NCI-H2196 (cell line): ENCODE measurements at regions not wholly inside any gene's neighbourhood (a gene's known extent, or its start where the extent isn't known, plus 50 kb on each side); places are given as distances from the start of the nearest gene placed in this dataset.

Source experiments
- DNase-seq: peaks from one replicate; lab custom pipeline; 2025; ENCODE audit not compliant: unreplicated experiment; lab: John Stamatoyannopoulos, UW

DNA sequence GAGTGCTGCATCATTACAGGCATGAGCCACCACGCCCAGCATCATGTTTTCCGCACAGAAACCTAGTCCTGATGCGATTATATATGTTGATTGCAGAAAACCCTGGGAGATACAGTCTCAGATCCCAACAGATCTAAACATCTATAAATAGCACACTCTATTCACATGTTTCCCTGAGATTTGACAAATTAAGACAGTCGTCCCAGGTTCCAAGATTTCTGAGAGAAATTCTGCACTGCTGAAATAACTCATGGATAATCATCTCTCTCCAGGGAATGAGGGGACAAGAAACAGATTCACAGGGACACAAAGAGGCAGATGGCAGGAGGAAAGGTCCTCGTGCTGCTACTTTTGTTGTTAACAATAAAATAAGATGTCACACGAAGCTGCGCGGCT is 393.1 kb upstream of the CELF2 start:
- no peak for DNase-seq

DNA sequence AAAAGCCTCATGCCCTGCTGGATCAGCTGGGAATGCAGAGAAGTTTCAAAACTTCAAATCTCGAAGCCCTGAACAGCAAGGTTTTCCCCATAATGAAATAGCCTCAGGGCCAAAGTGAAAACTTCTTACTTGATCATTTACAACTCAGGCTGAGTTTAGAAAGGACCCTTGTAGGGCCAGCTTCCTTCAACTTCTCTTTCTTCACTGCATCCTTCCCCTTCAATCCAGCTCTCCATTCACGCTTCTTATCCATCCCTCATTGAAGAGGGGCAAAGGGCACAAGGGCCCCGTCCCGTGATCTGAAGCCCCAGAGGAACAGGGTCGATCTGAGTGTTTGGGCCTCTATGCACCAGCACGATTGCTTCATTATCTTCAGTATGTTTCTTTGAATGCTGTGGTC is 392.2 kb upstream of the CELF2 start:
- no peak for DNase-seq

DNA sequence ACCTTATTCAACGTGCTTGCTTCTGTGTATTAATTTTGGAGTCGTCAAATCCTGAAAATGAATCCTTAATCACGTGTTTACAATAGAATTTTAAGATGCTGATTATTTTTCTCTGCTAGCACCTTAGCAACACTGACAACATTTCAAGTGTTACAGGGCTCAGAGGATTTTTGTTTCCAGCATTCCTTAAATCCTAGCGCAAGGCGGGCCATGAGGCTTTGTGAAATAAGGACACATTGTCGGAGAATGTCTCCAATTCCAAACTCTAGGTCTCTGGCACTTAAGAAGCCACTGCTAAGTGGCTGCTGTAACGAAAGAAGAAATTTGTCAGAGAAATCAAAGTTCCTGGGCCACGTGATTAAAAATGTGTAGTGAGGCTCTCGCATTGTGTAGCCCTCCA is 390.9 kb upstream of the CELF2 start:
- no peak for DNase-seq

DNA sequence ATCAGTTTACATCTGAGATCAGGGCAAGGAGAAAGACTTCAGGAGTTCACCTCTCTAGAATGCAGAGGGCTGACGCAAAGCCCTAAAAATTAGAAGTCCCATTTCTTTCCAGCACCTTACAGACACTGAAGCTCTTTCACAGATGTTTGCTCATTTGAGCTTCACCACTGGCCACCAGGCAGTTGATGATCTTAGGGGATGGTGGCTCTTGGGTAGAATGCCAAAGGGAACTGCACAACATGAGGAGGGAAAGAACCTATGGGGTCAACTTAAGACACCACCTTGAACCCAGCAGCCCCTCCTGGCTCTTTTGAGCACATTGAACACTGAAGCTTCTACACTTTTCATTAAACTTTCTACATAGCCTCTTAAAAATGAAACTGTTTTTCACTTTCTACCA is 390.3 kb upstream of the CELF2 start:
- DNase-seq, result no peak

DNA sequence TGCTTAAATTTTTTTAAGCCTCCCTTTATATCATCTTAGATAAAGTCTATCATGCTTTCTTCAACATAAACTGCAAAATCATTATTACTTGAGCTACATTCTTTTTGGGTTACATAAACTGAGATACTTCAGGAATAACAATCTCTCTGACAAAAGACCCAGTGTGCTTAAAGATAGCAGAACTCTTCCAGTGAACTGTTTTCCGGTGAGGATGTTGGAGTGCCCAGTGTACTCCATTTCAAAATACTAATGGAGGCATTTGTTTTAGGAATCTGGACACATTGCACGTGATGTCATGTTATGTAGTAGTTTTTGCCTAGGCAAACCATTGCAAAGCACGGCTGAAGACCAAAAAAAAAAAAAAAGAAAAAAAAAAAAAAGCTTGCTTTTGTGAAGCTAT is 388.2 kb upstream of the CELF2 start:
- DNase-seq, result no peak

DNA sequence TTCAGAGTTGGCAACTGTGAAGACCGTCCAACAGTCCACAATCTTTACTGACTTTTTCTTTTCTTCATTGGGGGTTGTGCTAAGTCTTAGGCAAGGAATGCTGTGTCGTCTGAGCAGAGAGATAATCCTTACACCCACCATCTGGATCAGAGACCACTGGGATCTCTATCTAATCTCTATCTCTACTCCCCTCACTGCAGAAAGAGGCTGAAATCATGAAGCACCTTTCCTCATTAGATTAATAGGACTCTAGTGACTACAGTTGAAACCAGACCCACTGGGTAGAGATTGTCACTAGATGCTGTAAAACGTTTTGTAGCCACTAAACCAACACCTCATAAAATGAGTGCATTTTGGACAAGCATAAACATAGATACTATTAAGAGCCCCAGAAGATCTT is 387.4 kb upstream of the CELF2 start:
- no peak for DNase-seq

DNA sequence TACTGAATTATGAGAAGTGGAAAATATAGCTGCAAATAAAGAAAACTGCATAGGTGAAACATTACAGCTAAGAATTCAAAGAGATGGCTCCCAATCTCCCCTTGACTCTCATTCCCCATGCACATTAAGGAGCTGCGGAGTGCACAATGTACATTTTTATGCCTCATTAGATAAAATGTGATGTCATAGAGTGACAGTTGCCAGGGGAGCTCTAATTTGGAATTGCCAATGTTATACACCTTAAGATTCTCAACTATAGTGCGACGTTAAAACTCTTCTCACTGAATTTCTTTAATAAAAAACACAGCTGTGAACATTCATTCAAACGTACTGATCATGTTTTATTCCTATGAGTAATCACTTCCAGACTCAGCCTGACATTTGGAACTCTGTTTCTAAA is 386.9 kb upstream of the CELF2 start:
- no peak for DNase-seq

DNA sequence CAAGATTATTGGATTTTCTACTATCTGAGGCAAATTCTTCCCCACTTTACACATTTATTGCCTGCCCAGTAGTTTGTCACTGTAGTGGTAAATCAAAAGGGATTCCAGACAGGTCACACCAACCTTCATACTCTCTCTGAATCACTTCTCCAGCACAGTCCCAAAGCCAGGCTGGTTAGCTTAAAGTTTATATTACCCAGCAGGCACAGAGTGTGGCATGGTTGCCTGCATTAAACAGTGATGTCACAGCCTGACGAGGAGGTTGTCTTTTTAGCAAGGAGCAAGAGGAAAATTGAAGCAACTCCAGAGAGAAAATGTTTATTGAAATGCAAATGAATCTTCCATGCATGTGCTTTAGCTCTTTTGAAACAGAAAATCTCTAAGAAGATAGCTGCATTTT is 375.5 kb upstream of the CELF2 start:
- DNase-seq, result no peak

DNA sequence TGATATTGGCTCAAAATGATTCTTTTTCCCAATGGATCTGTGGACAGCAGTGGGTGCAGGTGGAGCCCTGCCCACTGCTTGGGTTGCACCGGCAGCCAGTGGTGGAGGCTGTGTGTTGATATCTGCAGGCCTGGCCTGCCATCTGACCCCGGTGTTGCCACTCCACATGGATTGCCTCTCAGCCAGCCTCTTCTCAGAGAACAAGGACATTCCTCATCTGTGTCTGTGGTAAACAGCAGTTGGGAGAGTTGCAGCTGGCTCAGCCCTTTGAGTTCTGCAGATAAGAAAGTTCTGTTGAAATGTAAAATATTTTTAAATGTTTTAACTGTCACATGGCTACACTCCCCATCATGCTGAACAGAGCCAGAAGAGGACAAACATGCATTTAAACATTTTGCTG is 374.9 kb upstream of the CELF2 start:
- no peak for DNase-seq

DNA sequence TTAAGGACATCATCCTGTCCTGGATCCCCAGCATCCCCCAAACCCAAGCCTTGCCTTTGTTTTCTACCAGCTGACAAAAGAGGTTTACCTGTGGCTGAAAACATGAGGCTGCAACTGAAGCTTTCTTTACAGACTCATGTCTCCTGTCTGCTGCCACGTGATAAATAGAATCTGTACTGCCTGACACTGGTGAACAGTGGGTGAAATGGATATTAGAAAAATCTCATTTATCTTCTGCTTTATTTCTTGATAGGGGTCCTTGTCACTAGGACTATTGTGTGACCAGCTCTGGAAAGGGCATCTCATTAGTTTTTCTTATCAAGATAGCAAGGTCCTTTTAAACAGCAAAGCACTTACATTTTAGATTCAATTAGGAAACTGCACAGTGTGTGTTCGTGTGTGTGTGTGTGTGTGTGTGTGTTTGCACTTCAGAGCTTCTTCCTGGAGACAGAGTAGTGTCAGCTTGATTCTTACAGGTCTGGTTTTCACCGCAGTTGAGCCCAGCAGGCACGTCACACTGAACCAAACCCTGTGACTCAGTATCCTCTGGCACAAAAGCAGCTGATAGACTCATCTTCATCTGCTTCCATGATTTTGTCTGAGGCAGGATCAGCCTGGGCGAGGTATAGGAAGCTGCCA is 373.5 kb upstream of the CELF2 start:
- no peak for DNase-seq

DNA sequence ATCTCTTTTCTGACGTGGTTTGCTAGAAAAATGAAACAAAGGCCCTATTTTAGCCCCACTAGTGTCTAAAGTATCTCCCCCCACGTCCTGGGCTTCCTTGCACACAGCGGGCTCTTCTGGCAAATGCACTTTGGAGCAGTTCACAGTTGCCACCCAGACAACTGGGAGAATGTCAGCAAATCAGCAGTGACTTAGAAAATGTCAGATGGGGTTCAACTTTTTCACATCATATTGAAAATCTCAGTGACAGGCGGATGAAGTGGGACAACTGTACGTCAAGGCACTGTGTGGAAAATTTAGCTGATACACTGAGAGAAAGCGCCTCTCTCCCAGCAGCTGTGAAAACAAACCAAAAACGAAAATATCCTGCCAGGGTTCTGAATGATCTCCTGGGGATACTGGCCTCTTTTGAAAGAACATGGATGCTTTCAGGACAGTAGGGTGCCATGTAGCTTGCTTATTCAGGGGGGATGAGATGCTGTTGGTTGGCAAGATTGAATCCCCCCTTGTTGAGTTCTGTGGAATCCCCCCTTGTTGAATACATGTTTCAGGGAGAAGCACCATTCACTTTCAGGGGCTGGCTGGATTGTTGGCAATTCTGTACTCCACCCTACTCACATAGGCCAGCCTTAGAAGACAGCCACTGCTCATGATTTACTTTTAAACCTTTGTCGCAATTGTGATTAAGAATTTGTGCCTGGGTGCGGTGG is 372.8 kb upstream of the CELF2 start:
- no peak for DNase-seq

DNA sequence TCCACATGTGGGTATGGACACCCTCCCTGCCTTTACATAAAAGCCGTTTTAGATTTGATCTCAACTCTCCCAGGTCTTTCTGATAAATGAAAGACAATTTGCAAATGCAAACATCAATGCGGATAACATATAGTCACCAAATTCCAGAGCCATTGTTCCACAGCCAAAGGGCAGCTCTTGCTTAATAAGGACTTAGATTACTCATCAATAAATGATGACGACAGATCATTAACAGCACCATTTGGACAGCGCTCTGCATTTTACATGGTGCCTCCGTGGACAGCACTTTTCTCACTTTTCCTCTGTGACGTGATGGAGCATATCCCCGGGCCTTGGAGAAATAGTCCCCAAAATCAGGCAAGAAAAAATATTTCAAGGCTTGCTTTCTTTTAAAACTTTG is 370.3 kb upstream of the CELF2 start:
- DNase-seq, result no peak

DNA sequence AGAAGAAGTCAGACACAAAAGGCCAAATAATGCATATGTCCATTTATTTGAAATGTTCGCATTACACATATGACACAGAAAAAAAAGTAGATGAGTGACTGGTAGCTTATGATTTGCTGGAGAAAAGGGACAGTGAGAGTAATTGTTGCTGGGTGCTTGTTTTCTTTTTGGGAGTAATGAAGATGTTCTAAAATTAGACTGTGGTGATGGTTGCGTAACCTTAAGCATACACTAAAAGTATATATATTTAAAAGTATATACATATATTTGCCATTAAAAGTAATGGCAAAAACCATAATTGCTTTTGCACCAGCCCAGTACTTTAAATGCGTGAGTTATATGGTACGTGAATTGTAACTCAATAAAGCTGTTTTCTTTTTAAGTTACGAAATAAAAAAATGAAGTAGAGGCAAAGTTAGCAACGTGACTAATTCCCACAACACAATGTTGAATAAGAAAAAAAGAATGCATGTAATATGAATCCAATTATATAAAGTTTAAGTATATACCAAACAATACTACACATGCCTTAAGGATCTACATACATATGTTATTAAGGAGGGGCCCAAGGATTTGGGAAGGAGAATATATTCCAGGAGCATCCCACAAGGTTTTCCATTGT is 360.4 kb upstream of the CELF2 start:
- no peak for DNase-seq

DNA sequence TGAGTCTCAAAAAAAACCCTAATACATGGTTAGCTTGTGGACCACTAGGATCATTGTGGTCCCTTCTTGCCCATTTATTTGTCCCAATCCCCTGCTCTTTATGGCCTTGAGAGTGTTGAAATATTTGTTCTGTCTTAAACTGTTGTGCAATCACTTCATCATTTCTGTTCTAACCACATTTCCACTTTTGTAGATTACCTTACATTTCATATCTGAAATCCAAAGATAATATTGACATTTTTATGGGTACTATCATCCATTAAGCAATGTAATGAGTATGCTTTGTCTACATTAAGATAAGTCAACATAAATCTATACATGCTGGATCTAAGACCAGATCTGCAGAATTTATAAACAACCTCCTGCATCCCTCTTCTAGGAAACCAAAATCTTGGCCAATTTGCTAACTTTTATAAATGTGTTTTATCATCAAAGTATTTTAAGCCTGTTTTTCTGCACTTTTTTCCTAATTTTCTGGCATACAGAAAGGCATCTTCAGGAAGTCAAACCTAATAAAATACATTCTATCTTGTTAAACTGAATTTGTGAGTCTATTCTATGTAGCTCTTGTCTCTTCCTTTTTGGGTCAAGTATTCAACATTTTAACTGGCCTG is 359.4 kb upstream of the CELF2 start:
- DNase-seq, result no peak

DNA sequence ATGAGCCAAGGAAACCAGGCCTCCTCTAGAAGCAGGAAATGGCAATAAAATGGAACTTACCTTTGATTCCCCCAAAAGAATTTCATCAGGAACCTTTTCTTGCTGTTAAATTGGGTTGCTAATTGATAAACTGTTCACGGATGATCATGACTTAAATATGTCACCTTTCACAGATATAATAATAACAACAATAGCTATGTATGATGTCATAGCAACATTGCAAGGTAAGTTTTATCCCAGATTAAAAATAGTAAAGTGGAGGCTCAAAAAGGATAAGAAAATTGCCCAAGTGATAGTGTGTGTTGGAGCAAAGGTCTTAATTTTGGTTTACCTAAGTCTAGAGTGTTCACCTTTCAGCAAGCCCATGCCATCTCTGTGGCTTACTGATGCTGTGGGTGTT is 357.6 kb upstream of the CELF2 start:
- no peak for DNase-seq

DNA sequence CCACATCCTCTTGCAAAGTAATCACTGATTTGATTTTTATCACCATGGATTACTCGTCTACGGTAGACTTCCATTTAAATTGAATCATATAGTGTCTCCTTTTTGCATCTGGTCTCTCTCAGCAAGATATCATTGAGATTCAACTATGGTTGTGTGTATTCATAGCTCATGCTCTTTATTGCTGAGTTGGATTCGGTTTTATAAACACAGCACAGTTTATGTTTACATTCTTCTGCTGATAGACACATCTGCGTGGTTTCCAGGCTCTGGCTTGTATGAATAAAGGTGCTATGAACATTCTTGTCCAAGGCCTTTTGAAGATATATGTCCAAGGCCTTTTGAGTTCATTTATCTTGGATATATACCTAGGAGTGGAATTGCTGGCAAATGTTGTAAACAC is 356.5 kb upstream of the CELF2 start:
- DNase-seq, result no peak

DNA sequence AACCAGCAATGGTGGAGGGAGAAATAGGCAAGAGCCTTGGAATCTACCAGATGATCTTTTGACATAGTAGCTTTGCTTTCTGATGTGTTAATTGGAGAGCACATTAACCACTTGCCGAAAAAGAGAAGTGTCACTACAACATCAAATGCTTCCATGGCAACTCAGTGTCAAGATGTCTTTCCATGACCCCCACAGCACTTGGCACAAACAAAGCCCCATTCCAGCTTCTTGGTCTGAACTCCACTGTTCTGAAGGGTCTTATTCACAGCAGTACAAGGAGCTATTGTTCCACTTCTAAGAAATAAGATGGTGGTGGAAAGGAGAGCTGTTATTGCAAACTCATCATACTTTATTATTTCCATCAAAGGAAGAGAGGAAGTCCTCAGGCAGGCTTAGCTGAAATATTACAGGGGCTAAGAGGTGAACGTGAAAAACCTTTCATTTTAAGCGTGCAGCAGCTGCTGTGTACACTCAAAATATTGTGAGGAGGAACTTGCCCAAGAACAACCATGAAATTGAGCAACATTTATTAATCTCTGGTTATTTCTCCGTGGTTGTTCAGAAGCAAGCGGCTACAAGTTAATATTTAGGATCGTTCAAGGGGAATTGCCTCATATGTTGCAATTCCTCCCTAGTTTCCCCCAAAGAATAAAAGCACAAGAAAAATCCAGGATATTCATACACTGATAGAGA is 354.8 kb upstream of the CELF2 start:
- DNase-seq, result no peak

DNA sequence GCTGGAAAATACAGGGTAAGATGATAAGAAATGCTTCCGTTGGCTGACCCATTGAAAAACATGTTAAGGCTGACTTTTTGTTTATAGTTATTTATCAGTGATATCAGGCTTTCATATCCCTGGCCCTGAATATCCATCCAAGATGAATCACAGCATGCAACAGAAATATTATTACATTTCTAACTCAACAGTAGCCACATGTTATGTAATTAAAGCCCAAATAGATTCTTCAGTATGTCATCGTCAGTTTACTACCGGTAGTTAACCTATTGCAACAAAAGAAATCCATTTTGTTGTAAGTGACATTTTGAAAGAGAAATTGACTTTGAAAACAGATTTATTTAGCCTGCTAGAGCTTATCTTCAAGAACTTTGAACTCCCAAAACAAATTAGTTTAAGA is 354.1 kb upstream of the CELF2 start:
- DNase-seq, result no peak

DNA sequence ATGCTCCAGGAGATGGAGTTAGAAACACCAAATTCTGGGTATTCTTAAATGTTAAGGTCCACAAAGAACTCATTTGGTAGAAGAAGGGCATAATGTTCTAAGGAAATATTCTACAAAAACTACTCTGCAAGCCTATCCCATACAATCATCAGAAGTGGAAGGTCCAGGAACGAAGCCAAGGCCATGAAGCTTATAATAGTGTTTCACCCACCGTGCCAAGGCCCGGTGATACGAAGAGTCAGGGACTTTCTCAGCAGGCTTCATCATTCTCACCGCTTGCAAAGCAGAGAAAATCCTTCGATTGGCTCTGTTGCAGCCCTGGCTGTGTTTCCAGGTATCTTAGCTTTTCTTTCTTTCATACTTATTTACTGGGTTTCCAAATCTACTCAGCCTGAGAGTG is 351.9 kb upstream of the CELF2 start:
- DNase-seq, result no peak

DNA sequence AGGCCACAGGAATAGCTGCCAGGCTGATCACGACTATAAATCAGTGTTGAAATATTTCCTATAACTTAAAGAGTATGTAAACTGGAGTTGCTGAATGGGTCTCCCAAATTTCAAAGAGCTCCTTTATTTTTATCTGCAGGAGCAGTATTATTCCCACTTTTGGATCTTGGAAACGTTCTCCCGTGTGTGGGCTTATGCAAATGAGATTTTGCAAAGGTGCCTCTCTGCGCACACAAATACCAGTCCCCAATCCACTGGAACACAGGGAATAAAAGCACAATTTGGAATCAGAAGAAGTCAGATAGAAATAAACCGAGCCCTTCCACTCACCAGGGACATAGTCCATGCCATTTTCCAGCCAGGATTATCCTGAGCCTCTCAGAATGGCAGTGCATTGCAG is 350.2 kb upstream of the CELF2 start:
- DNase-seq, result no peak

DNA sequence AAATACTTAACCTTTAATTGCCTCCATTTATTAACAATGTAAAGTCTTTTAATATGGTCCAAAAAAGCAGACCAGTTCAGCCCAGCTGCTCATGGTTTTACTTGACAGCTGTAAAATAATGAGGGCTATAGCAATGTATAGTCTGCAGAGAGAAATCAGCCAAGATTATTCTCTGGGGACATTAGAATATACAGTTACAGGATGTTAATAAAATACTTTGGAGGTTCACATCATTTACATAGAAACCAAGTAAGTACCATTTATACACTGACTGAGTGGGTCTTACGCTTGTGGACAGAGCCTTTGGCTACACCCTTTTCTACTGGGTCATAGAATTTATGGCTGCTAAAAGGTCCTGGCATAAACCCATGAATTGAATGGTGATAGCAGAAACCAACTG is 340.7 kb upstream of the CELF2 start:
- no peak for DNase-seq

DNA sequence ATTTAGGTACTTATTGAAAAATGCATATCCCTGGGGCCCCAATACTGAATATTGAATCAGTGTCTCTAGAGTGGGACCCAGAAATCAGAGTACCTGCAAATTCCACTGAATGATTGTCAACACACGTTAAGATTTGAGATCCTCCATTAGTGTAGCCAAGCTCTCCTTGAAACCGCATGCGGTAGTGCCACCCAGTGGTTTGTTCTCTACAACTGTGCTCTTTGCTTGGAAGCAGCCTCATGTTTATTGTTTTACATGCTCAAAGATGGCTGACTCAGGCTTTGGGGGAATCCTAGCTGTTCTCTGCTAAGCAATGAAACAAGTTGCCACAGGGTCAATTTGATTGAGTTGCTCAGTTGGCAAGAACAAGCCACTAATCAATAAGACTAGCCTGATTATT is 340.2 kb upstream of the CELF2 start:
- no peak for DNase-seq
